Myocyte (in vitro differentiated cells): ENCODE measurements at regions not wholly inside any gene's neighbourhood (a gene's known extent, or its start where the extent isn't known, plus 50 kb on each side); places are given as distances from the start of the nearest gene placed in this dataset.
A peak's percentile ranks its signal among the peaks of the same experiment; 100 is the strongest.

Experiments used
- DNase-seq: peaks from one replicate; pipeline ENCODE4 v3.0.0-alpha.2; 2012; ENCODE audit warnings: low read depth

DNA sequence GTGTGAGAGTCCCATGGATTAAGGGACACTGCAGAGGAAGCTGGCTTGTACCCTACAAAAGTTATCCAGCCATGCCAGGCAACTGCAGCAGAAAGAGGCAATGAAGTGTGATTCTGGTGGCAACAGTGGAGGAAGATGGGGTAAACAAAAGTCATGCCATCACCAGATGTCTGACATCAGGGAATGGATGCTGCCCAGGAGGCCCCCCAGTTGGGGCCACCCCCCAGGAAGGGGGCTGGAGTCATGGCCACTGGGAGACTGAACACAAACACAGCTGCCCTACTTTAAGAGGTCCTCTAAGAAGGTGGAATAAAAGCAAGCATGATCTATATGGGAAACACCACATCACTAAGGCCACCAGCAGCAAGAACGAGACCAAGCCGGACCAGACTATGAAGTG lies 235.3 kb downstream of the KLF12 start:
- no peak for DNase-seq

- DNase-seq, result peak; percentile 20
Observed at GRCh38 chr13:73898276-73898675, 235.9 kb downstream of the KLF12 start.

GRCh38 chr13:73894995-73895571 lies 239.1 kb downstream of the KLF12 start:
- no peak for DNase-seq

- no peak for DNase-seq
Observed at GRCh38 chr13:73893833-73894232, 240.4 kb downstream of the KLF12 start.

- no peak for DNase-seq
Observed at GRCh38 chr13:73891805-73892204, 242.4 kb downstream of the KLF12 start.

DNA sequence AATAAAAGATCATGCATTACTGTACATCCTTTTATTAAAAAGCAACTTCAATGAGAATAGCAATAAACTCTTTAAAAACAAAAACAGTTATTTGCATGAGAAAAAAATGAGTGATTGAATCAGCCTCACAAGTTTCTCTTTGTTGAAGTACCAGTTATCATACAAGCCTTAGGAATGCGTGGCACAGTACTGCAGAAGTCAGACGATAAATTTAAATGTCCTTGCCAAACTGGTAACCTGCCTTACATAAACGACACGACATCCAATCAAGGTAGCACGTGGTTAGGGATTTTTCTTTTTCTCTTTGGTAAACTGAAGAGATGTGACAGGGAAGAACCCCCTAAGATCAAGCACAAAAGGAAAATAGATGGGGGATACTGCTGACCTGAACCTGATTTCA lies 251.0 kb downstream of the KLF12 start:
- DNase-seq, result no peak

DNA sequence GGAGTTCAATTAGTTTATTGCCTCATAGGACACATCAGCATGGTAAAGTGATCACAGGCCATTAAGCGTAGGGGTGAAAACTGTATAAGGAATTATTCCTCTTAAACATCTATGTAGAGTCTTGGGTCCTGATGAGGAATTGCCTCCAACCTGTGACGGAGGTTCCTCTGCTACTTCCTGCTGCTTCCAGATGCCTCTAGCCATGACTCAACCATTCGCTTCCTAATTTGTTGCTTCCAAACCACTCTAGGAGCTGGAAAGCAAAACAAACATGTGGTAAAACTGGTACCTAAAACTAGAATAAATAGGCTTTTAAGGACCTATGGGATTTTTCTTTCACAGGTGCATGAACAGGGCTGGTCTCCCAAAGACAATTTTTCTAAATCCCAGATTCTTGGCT lies 253.8 kb downstream of the KLF12 start:
- no peak for DNase-seq

DNA sequence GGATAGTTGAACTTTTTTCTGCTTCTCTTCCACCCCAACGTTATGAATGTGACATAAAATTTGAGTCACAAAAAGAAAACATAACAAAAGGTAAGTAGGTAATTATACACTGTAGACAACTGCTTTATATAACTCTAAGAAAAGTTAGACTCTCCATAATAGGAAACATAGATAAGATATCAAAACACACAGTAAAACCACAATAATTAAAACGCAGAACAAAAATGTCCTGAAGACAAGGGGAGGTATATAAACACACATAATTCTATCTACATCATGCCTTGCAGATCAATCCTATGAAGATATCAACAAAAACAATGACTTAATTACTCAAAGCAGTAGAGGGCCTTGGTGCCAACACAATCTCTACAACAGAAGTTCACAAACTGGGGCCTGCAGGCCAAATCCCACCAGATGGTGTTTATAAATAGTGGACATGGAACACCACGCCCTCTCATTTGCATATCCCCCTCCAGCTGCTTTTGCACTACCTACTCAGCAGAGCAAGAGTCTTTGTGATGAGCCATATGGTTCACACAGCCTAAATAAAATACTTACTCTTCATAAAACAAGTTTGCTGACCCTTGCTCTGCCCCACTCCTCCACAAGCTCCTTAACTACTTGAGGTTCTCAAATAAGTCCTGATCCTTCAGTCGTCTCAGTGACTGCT lies 254.7 kb downstream of the KLF12 start:
- peak; percentile 65 for DNase-seq

GRCh38 chr13:73877399-73877798 lies 256.8 kb downstream of the KLF12 start:
- no peak for DNase-seq

- no peak for DNase-seq
Observed at GRCh38 chr13:73876323-73876722, 257.9 kb downstream of the KLF12 start.

- DNase-seq, result no peak
Observed at GRCh38 chr13:73873940-73874830, 260.0 kb downstream of the KLF12 start.

- no peak for DNase-seq
Observed at GRCh38 chr13:73872397-73872796, 261.8 kb downstream of the KLF12 start.

DNA sequence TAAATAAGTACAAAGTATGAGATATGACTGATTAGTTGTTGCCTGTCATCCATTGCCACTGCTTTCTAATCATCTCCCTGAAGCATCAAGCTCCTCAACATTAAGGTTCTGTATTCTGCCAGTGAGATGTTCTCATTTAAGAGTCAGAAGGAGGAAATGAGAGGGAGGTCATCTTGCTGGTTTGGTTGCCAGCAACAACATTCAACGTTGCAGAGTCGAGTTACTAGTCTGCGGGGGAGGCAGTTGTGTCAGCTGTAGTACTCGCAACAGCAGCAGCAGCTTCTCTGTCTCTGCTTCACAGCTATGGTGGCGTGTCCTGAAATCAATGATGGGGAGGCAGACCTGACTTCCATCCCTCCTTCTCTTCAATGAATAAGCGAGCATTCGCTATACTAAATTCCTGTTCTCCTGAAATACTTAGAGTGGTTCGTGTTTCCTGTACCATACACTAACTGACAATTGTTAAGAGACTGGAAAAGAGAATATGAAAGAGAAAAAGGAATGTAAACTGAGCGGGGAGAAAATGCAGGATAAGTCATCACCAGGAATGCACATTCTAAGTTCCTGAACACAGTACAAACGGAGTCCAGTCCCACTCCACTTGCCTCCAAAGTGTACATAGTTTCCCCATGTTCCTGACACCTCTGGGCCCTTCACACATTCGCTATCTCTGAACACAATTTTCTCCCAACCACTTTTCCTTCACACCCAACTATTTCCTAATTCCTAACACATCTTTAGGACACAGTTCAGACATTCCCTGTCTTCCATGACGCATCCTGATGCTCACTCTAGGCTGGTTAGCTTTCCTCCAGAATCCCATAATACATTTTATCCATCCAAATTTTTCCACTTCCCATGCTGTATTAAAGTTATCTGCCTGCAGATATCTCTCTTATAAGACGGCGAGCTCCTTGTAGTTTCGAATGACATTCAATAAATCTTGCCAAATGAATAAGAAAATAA lies 263.0 kb downstream of the KLF12 start:
- DNase-seq, result peak; percentile 77

DNA sequence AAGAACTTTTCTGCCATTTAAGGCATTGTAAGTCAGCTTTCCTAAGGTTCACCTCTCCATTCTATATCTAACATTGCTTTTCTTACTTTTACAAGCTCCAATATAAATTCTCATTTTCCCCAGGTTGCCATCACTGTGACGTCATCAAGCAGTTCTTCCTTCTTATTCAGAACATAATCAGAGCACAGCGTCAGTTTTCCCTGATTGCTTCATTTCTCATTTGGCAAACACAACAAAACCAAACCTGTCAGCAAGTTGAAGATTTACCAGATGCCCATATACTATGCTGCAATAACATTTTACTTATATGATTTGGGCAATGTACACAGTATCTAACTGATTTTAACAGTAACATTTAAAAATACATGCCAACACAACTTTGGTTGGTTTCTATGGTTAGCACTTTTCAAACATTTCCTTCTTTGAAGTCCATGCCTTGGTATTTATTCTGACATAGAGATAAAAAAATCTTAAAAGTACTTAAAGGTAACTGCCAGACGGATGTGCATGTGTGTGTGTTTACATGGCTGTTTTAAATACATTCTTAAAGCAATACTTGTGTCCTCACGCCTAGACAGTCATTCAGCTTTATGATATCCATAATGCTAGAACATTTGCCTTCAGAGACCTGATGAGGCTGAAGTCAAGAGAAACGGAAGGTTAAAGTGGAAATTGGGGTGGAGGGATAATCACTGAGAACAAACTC lies 264.0 kb downstream of the KLF12 start:
- DNase-seq, result no peak

- no peak for DNase-seq
Observed at GRCh38 chr13:73865027-73865426, 269.2 kb downstream of the KLF12 start.

- DNase-seq, result no peak
Observed at GRCh38 chr13:73861136-73861535, 273.1 kb downstream of the KLF12 start.

GRCh38 chr13:73860501-73860900 lies 273.7 kb downstream of the KLF12 start:
- DNase-seq, result no peak

GRCh38 chr13:73859841-73860240 lies 274.4 kb downstream of the KLF12 start:
- DNase-seq, result no peak

DNA sequence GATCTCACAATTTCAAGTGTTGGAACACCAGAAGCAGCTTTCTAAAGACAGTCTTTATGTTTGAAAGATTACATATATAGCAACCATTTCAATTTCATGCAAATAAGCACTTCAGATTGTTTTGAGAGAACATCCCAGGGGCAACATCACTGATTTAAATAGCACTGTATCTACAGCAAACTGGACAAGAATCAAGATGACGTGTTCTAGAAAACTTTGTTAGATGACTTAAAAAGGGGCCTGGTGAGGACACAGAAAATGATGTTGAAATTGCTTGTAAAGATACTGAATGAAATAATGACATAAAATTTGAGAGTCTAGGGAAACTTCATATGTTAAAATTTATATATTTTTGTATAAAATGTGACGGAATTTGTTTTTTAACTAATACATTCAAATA lies 277.1 kb downstream of the KLF12 start:
- DNase-seq, result no peak

GRCh38 chr13:73851104-73851503 lies 283.1 kb downstream of the KLF12 start:
- DNase-seq, result no peak
